ENCODE measurements at regions not wholly inside any gene's neighbourhood (a gene's known extent, or its start where the extent isn't known, plus 50 kb on each side); places are given as distances from the start of the nearest gene placed in this dataset.

- TF ChIP-seq CTCF (IDR thresholded peaks at IDR 0.05), result no peak
- TF ChIP-seq POLR2A (IDR thresholded peaks at IDR 0.05), result no peak
These were observed 56.0 kb upstream of the SUCLG2 start for GRCh38 chr3:67710396-67710795.

Measured in Peyer's patch (tissue), 4 donors.